ENCODE measurements at regions not wholly inside any gene's neighbourhood (a gene's known extent, or its start where the extent isn't known, plus 50 kb on each side); places are given as distances from the start of the nearest gene placed in this dataset.

DNA sequence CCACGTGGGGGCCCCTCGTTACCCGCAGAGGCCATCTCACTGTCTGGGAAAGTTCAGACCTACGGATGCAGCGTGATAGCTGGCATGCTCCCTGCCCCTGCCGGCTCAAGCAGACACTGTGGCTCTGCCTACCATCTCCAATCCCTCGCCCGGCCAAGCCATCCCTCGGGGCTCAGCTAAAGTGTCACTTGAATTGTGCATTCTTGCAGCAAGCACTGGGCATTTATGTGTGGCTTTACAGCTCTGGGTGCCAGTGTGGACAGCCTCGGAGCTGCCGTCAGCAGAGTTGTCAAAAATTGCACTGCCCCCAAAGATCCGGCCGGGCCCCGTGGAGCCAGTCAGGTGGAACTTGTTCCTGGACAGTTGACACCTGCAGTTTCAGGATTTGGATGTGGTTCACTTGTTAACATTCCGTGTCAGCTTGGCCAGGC lies 75.0 kb upstream of the FGF3 start:
- TF ChIP-seq POLR2A (IDR thresholded peaks at IDR 0.05; ENCODE audit: low read length), result no peak
- no peak for TF ChIP-seq EP300 (IDR thresholded peaks at IDR 0.05)
- no peak for TF ChIP-seq MYC (IDR thresholded peaks at IDR 0.05; ENCODE audit: borderline replicate concordance, low read length)
- TF ChIP-seq ZC3H11A (IDR thresholded peaks at IDR 0.05), result no peak
- TF ChIP-seq CTCF (IDR thresholded peaks at IDR 0.05), result no peak
- TF ChIP-seq, protein P1, sequence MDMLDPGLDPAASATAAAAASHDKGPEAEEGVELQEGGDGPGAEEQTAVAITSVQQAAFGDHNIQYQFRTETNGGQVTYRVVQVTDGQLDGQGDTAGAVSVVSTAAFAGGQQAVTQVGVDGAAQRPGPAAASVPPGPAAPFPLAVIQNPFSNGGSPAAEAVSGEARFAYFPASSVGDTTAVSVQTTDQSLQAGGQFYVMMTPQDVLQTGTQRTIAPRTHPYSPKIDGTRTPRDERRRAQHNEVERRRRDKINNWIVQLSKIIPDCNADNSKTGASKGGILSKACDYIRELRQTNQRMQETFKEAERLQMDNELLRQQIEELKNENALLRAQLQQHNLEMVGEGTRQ (IDR thresholded peaks at IDR 0.05), result no peak
- no peak for TF ChIP-seq KDM1A (IDR thresholded peaks at IDR 0.05; ENCODE audit: low read depth)
- TF ChIP-seq CEBPB (IDR thresholded peaks at IDR 0.05), result no peak
- TF ChIP-seq JUNB (IDR thresholded peaks at IDR 0.05), result no peak
- no peak for TF ChIP-seq JUN (IDR thresholded peaks at IDR 0.05)
- TF ChIP-seq BCL3 (IDR thresholded peaks at IDR 0.05), result no peak
- no peak for TF ChIP-seq CHD4 (IDR thresholded peaks at IDR 0.05; ENCODE audit: borderline replicate concordance)
- no peak for TF ChIP-seq MAFK (IDR thresholded peaks at IDR 0.05; ENCODE audit: partially characterized antibody)
- TF ChIP-seq SMC3 (IDR thresholded peaks at IDR 0.05), result no peak

All from A549 (cell line).